Naive thymus-derived CD4-positive, alpha-beta T cell (primary cell): ENCODE measurements at regions not wholly inside any gene's neighbourhood (a gene's known extent, or its start where the extent isn't known, plus 50 kb on each side); places are given as distances from the start of the nearest gene placed in this dataset.

Experiments
- ATAC-seq: fragments of 150-1000 bp; cut with Tn5 transposase; 2 replicates; pipeline ENCODE4 v1.10.0; 2021; ENCODE audit warnings: mild to moderate bottlenecking, moderate library complexity
- CTCF ChIA-PET: fragments of 350-600 bp; sonication (Branson Sonifier 250); formaldehyde crosslinking; loops from one replicate; lab custom pipeline; 2021; ENCODE audit warnings: antibody characterized with exemption; lab: Charles Lee
- POLR2A ChIA-PET: fragments of 350-600 bp; sonication (Branson Sonifier 250); formaldehyde crosslinking; loops from one replicate; lab custom pipeline; 2021; ENCODE audit warnings: antibody characterized with exemption, inconsistent platforms; lab: Charles Lee
- DNase-seq, 9 donors: peaks; one replicate each; pipeline versions ENCODE4 v3.0.0 to v3.0.0-alpha.2; 2020 to 2022; ENCODE audit warnings: mixed read lengths in 1 of 9
- H3K27ac ChIP-seq: one replicate; pipeline ENCODE4 v1.7.0; 2013; ENCODE audit warnings: mild to moderate bottlenecking, low read depth, low read length, moderate library complexity
- H3K27me3 ChIP-seq, 2 donors: one replicate each; pipeline ENCODE4 v1.7.0; 2013; ENCODE audit warnings: low read length in 2 of 2, mild to moderate bottlenecking in 2 of 2, moderate library complexity in 2 of 2; ENCODE audit not compliant: control insufficient read depth in 2 of 2, insufficient read depth in 2 of 2
- H3K36me3 ChIP-seq, 3 experiments: 1 replicate in 2 of 3; 2 replicates in 1 of 3; pipeline ENCODE4 v1.7.0; 2013; ENCODE audit warnings: low read length in 3 of 3, mild to moderate bottlenecking in 3 of 3, moderate library complexity in 1 of 3; ENCODE audit not compliant: insufficient read depth in 3 of 3, control insufficient read depth in 2 of 3
- H3K4me1 ChIP-seq, 2 donors: one replicate each; pipeline ENCODE4 v1.7.0; 2013; ENCODE audit warnings: low read length in 2 of 2, mild to moderate bottlenecking in 2 of 2, moderate library complexity in 1 of 2; ENCODE audit not compliant: control insufficient read depth in 2 of 2, insufficient read depth in 2 of 2
- H3K4me3 ChIP-seq: 2 replicates; pipeline ENCODE4 v1.7.0; 2013; ENCODE audit warnings: mild to moderate bottlenecking, low read length
- H3K9me3 ChIP-seq, 3 experiments: 1 replicate in 2 of 3; 2 replicates in 1 of 3; pipeline ENCODE4 v1.7.0; 2013; ENCODE audit warnings: low read length in 3 of 3; ENCODE audit not compliant: control insufficient read depth in 2 of 3
- H3K27ac Mint-ChIP-seq, 9 donors: one replicate each; pipeline ENCODE4 v1.8.0; 2020 to 2022; ENCODE audit warnings: mixed read lengths in 9 of 9, mild to moderate bottlenecking in 8 of 9, moderate library complexity in 5 of 9, inconsistent platforms in 2 of 9
- H3K27me3 Mint-ChIP-seq, 5 donors: one replicate each; pipeline ENCODE4 v1.8.0; 2021 to 2022; ENCODE audit warnings: mixed read lengths in 5 of 5, mild to moderate bottlenecking in 1 of 5
- H3K36me3 Mint-ChIP-seq, 5 donors: one replicate each; pipeline ENCODE4 v1.8.0; 2020 to 2022; ENCODE audit warnings: mixed read lengths in 5 of 5, mild to moderate bottlenecking in 3 of 5, inconsistent platforms in 1 of 5
- H3K4me1 Mint-ChIP-seq, 7 donors: one replicate each; pipeline ENCODE4 v1.8.0; 2020 to 2022; ENCODE audit warnings: mixed read lengths in 7 of 7, mild to moderate bottlenecking in 3 of 7, inconsistent platforms in 1 of 7
- H3K4me3 Mint-ChIP-seq, 10 donors: one replicate each; pipeline ENCODE4 v1.8.0; 2020 to 2022; ENCODE audit warnings: mild to moderate bottlenecking in 10 of 10, mixed read lengths in 10 of 10, moderate library complexity in 6 of 10, inconsistent platforms in 2 of 10
- H3K9me3 Mint-ChIP-seq, 11 donors: one replicate each; pipeline ENCODE4 v1.8.0; 2020 to 2022; ENCODE audit warnings: mixed read lengths in 11 of 11, mild to moderate bottlenecking in 4 of 11, inconsistent platforms in 1 of 11, moderate library complexity in 1 of 11
- intact Hi-C, 2 donors: fragments of 100-400 bp; cut with micrococcal nuclease; formaldehyde crosslinking; loops; one replicate each; pipeline ENCODE4 v1.15.1; 2023

DNA sequence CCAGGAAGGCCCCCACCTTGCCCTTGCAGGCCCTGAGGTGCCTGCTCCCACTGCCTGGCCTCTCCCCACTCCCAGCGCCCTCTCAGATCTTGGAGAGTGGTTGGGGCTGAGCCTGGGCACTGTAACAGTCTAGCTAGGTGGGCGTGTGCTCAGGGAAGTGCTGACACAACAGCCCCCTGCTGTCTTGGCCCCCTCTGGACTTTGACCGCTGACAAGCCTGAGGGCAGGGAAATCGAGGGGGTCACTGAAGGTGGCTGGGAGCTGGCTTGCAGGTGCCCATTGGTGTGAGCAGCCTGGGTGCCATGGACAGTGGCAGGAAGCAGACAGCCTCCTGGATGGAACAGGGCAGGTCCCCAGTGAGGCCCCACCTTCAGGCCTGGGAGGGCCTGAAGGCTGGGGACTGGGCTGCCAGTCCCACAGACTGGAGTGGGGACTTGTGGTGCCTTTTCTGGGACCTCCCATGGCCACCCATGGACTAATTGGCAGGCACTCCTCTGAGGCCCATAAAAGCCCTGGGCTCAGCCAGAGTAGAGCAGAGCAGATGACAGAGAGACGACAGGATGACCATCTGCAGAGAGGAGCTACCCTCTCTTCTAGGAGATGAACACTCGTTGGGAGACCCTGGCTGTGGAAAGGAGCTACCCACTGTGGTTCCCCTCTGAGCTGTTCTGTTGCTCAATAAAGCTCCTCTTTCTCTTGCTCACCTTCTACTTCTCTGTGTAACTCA is 158.6 kb upstream of the SLC38A2 start:
- H3K27me3 ChIP-seq = no peaks in the 10 kb centered on the region
- H3K4me1 ChIP-seq = no peaks in the 10 kb centered on the region
- ATAC-seq (no peak), DNase-seq (no peak)
- Mint-ChIP-seq H3K9me3 (peaks cover 0 to 24% (median 7%) of the 10 kb centered on the region in 11 donors), H3K36me3 (peaks cover 0 to 45% (median 5%) of the 10 kb centered on the region in 5 donors), H3K27ac (no peak overlapping the region), H3K4me3 (no peak overlapping the region), H3K4me1 (peaks cover 0 to 12% (median 7%) of the 10 kb centered on the region in 7 donors), H3K27me3 (no peaks in the 10 kb centered on the region)
- H3K27ac ChIP-seq = no peak overlapping the region
- no peaks in the 10 kb centered on the region for H3K9me3 ChIP-seq
- intact Hi-C loops = no loop called here
- POLR2A ChIA-PET = no interaction called here
- no peak overlapping the region for H3K4me3 ChIP-seq
- no peaks in the 10 kb centered on the region for H3K36me3 ChIP-seq
- CTCF ChIA-PET = interaction anchor here (0.5 to 0.6 kb wide), 2 partner anchors 23 to 1122 kb away, joined by 3 to 6 read pairs; no protein-coding TSS in a partner anchor

DNA sequence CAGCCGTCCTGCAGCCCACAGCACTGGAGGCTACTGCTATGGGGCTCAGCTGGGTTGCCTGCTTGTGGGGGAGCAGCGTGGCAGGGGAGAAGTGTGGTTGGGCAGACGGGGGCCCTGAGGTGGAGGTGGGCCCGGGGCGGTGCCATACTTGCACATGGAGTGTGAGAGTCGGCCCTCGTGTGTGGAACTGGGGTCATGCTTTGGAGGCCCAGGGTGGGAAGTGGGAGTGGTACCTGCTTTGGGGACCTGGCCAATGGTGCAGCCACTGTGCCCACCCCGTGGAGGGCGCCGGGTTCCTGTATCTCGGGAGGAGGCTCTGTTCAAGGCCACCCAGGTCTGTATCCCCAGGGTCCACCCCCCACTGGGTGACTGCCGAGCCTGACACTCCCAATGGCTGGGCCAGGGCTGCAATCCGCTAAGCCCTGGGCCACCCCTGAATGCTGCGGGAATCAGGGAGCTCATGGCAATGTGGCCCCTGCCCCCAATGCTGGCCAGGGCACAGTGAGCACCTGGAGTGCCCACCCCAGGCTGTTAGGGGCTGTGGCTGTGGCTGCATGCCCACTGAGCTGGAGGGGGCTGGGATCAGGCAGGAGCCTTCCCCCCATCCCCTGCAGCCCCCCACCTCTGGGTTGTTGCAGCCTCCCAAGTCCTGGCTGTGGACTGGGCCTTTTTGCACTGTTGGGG is 157.9 kb upstream of the SLC38A2 start:
- DNase-seq (no peak), ATAC-seq (no peak)
- Histone ChIP-seq H3K4me3 (no peak overlapping the region), H3K27me3 (no peaks in the 10 kb centered on the region), H3K36me3 (no peaks in the 10 kb centered on the region), H3K27ac (no peak overlapping the region), H3K4me1 (no peaks in the 10 kb centered on the region), H3K9me3 (no peaks in the 10 kb centered on the region)
- CTCF ChIA-PET = interaction anchor here (0.6 kb wide), 1 partner anchor 24 kb away, joined by 3 read pairs; no protein-coding TSS in a partner anchor
- no peak overlapping the region for H3K4me3 Mint-ChIP-seq
- H3K9me3 Mint-ChIP-seq = peaks cover 0 to 24% (median 7%) of the 10 kb centered on the region in 11 donors
- no peaks in the 10 kb centered on the region for H3K27me3 Mint-ChIP-seq
- H3K36me3 Mint-ChIP-seq = peaks cover 0 to 50% (median 5%) of the 10 kb centered on the region in 5 donors
- H3K4me1 Mint-ChIP-seq = peaks cover 0 to 8% (median 2%) of the 10 kb centered on the region in 7 donors
- POLR2A ChIA-PET = interaction anchor here (0.6 kb wide), 2 partner anchors 60 to 149 kb away, joined by 3 to 4 read pairs; no protein-coding TSS in a partner anchor
- peak overlapping the region in 2 of 9 donors; percentile 25 to 29 for H3K27ac Mint-ChIP-seq
- intact Hi-C loops = no loop called here

DNA sequence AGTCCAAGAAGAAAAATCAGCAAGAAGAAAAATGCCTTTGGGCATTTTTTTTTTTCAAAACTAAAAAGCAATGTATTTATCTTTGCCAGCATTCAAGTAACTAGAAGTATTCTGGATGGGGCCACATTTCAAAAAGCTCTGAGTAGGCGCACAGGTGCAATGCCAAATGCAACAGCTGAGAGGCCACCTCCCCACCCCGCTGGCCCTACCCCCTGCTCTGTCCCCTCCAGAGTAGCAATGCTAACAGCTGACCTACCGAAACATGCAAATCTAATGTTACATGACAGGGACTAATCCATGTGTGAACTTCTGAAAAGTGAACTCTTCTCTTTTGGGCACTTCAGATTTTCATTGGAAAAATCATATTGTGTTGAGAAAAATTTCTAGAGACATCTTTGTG is 153.7 kb upstream of the SLC38A2 start:
- DNase-seq (no peak), ATAC-seq (no peak)
- intact Hi-C loops = loop anchor here in 1 of 2 donors (10.0 kb wide), 1 partner anchor 1359 kb away; no protein-coding TSS in a partner anchor
- Mint-ChIP-seq H3K9me3 (peaks cover 0 to 21% (median 5%) of the 10 kb centered on the region in 11 donors), H3K4me3 (no peak overlapping the region), H3K4me1 (peaks cover 19 to 46% (median 40%) of the 10 kb centered on the region in 7 donors), H3K27me3 (no peaks in the 10 kb centered on the region), H3K36me3 (peaks cover 0 to 58% (median 5%) of the 10 kb centered on the region in 5 donors), H3K27ac (no peak overlapping the region)
- no peak overlapping the region for H3K27ac ChIP-seq
- H3K27me3 ChIP-seq = no peaks in the 10 kb centered on the region
- peaks cover 7 to 19% of the 10 kb centered on the region in 2 donors for H3K4me1 ChIP-seq
- H3K36me3 ChIP-seq = no peaks in the 10 kb centered on the region
- POLR2A ChIA-PET = interaction anchor here (0.7 kb wide), 2 partner anchors 298 to 799 kb away, joined by 3 read pairs; no protein-coding TSS in a partner anchor
- H3K4me3 ChIP-seq = no peak overlapping the region
- H3K9me3 ChIP-seq = no peaks in the 10 kb centered on the region
- CTCF ChIA-PET = no interaction called here

DNA sequence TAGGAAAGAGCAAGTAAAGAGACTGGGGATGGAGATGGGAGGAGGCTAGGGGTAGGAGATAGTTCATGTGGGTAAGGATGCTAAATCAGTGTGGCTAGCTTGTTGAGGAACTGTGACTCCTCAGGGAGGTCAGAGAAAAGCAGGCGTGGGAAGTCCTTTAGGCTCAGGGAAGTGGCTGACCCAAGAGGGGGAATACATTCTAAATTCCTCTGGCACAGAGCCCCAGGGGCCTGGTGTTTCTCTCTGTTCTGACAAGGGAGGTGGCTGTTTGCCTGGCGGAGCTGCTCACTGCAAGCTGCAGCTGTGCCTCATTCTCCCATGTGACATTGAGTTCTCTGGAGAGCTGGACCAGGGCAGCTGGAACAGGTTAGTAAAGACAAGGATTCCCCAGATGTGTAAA is 152.2 kb upstream of the SLC38A2 start:
- peak overlapping the region in 7 of 10 donors; percentile 22 to 84 (median 75) for H3K4me3 Mint-ChIP-seq
- DNase-seq (no peak), ATAC-seq (no peak)
- no peaks in the 10 kb centered on the region for H3K27me3 Mint-ChIP-seq
- H3K4me1 Mint-ChIP-seq = peaks cover 19 to 51% (median 40%) of the 10 kb centered on the region in 7 donors
- no peaks in the 10 kb centered on the region for H3K27me3 ChIP-seq
- H3K4me3 ChIP-seq = no peak overlapping the region
- peaks cover 0 to 66% (median under 1%) of the 10 kb centered on the region in 5 donors for H3K36me3 Mint-ChIP-seq
- peaks cover 7 to 19% of the 10 kb centered on the region in 2 donors for H3K4me1 ChIP-seq
- POLR2A ChIA-PET = interaction anchor here (0.6 to 2.5 kb wide), 5 partner anchors 22 to 153 kb away, joined by 3 to 8 read pairs (median 7); no protein-coding TSS in a partner anchor
- intact Hi-C loops = loop anchor here (1.0 to 10.0 kb wide), 12 partner anchors 8 to 1360 kb away; partner anchors contain the start of genes SLC38A2 (in 2 of the 2) and SCAF11 (in 1 of the 2)
- H3K27ac Mint-ChIP-seq = peak overlapping the region; percentile 83 to 97 (median 90)
- no peaks in the 10 kb centered on the region for H3K36me3 ChIP-seq
- CTCF ChIA-PET = interaction anchor here (0.6 to 1.1 kb wide), 2 partner anchors 70 to 554 kb away, joined by 3 to 5 read pairs; no protein-coding TSS in a partner anchor
- peak overlapping the region; percentile 48 for H3K27ac ChIP-seq
- peaks cover 0 to 17% (median 4%) of the 10 kb centered on the region in 11 donors for H3K9me3 Mint-ChIP-seq
- no peaks in the 10 kb centered on the region for H3K9me3 ChIP-seq

DNA sequence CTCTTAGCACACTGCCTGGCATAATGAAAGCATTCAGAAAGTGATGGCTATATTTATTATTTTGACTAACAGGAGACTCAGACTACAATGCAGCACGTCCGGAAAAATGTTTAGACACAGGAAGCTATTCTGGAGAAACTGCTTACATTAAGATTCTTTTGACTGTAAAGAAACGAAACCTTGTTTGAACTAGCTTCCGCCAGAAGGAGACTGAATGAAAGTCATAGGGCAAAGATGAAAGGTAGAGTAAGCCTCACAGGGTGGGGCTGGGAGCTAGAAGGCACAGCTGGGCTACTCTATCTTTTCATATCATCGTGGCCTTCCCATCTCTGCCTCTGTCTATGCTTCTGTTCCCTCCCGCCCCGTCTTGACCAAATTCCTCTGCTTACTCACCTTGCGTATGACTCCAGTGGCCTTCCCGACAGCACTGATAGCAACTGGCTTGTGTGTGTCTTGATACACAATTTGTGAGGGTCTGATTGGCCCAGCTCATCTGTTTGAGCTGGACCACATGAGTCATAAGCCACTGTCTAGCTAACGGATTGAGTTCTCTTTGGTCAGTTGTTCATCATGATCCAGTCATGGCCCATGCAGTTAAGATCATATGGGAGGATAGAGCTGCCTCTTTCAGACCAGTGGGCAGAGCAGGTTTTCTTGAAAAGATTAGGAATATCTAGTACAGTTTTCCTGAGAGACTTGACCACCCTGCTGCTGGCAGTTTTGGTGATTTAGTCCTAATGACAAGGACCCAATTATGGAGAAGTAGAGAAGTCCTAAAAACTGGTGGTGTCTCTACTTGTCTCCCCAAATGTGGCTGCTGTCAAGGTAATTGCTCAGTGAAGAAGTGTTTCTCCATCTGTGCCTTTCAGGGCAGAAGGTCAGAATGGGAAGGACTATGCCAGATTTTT is 151.5 kb upstream of the SLC38A2 start:
- peak in 8 of 9 donors; percentile 53 to 76 (median 69) for DNase-seq
- H3K4me3 Mint-ChIP-seq = peak overlapping the region; percentile 68 to 84 (median 76)
- Histone ChIP-seq H3K4me3 (peak overlapping the region; percentile 5), H3K27me3 (no peaks in the 10 kb centered on the region), H3K27ac (peak overlapping the region; percentile 48), H3K36me3 (no peaks in the 10 kb centered on the region), H3K9me3 (no peaks in the 10 kb centered on the region), H3K4me1 (peaks cover 7 to 19% of the 10 kb centered on the region in 2 donors)
- intact Hi-C loops = loop anchor here (1.0 to 10.0 kb wide), 13 partner anchors 8 to 1361 kb away; partner anchors contain the start of genes SLC38A2 (in 2 of the 2) and SCAF11 (in 1 of the 2)
- peak overlapping the region; percentile 83 to 97 (median 90) for H3K27ac Mint-ChIP-seq
- H3K4me1 Mint-ChIP-seq = peaks cover 21 to 57% (median 44%) of the 10 kb centered on the region in 7 donors
- ChIA-PET POLR2A (interaction anchor here (0.6 to 2.5 kb wide), 13 partner anchors 23 to 1735 kb away, joined by 3 to 8 read pairs (median 4); no protein-coding TSS in a partner anchor), CTCF (interaction anchor here (0.7 to 1.2 kb wide), 3 partner anchors 26 to 135 kb away, joined by 3 read pairs; no protein-coding TSS in a partner anchor)
- H3K27me3 Mint-ChIP-seq = no peaks in the 10 kb centered on the region
- peaks cover 0 to 67% (median 0%) of the 10 kb centered on the region in 5 donors for H3K36me3 Mint-ChIP-seq
- peaks cover 0 to 13% (median 1%) of the 10 kb centered on the region in 11 donors for H3K9me3 Mint-ChIP-seq
- ATAC-seq = peak; percentile 95
